H9 (cell line): ENCODE measurements at regions not wholly inside any gene's neighbourhood (a gene's known extent, or its start where the extent isn't known, plus 50 kb on each side); places are given as distances from the start of the nearest gene placed in this dataset.

Experiments
- DNase-seq: peaks from one replicate; pipeline ENCODE4 v3.0.0-alpha.2; 2017
- H2AFZ ChIP-seq: one replicate; pipeline ENCODE4 v1.6.1; 2013; ENCODE audit warnings: mild to moderate bottlenecking, low read length, control low read depth, moderate library complexity
- H2AK5ac ChIP-seq: 2 replicates; pipeline ENCODE4 v1.6.1; 2013; ENCODE audit warnings: low read length, control low read depth, mixed read lengths; ENCODE audit not compliant: insufficient read length
- H2BK120ac ChIP-seq: one replicate; pipeline ENCODE4 v1.6.1; 2013; ENCODE audit warnings: low read depth, mild to moderate bottlenecking, low read length, control low read depth, inconsistent platforms; ENCODE audit not compliant: poor library complexity, severe bottlenecking
- H2BK12ac ChIP-seq: 2 replicates; pipeline ENCODE4 v1.6.1; 2013; ENCODE audit warnings: low read length, control low read depth, mixed read lengths, low read depth; ENCODE audit not compliant: insufficient read length
- H2BK15ac ChIP-seq: 2 replicates; pipeline ENCODE4 v1.6.1; 2013; ENCODE audit warnings: low read depth, low read length, control low read depth
- H2BK20ac ChIP-seq: one replicate; pipeline ENCODE4 v1.6.1; 2013; ENCODE audit warnings: low read depth, mild to moderate bottlenecking, low read length, control low read depth, inconsistent platforms; ENCODE audit not compliant: poor library complexity, severe bottlenecking
- H2BK5ac ChIP-seq: 2 replicates; pipeline ENCODE4 v1.6.1; 2013; ENCODE audit warnings: low read length, control low read depth, mixed read lengths; ENCODE audit not compliant: insufficient read length
- H3K14ac ChIP-seq: 2 replicates; pipeline ENCODE4 v1.6.1; 2013; ENCODE audit warnings: low read length, control low read depth; ENCODE audit not compliant: insufficient read depth
- H3K18ac ChIP-seq: 2 replicates; pipeline ENCODE4 v1.6.1; 2013; ENCODE audit warnings: low read depth, mild to moderate bottlenecking, mixed read lengths, low read length, control low read depth; ENCODE audit not compliant: insufficient read length
- H3K23ac ChIP-seq: 2 replicates; pipeline ENCODE4 v1.6.1; 2013; ENCODE audit warnings: low read length, control low read depth, mixed read lengths, low read depth; ENCODE audit not compliant: insufficient read length
- H3K23me2 ChIP-seq: 2 replicates; pipeline ENCODE4 v1.6.1; 2013; ENCODE audit warnings: low read depth, mild to moderate bottlenecking, mixed read lengths, low read length, control low read depth; ENCODE audit not compliant: insufficient read length, poor library complexity, severe bottlenecking
- H3K27ac ChIP-seq: 2 replicates; pipeline ENCODE4 v1.5.1; 2013; ENCODE audit warnings: low read length, control low read depth, mixed read lengths, low read depth; ENCODE audit not compliant: insufficient read length
- H3K27me3 ChIP-seq: 2 replicates; pipeline ENCODE4 v1.6.1; 2013; ENCODE audit warnings: low read length, control low read depth, inconsistent platforms; ENCODE audit not compliant: insufficient read depth
- H3K4ac ChIP-seq: 2 replicates; pipeline ENCODE4 v1.6.1; 2013; ENCODE audit warnings: low read depth, mild to moderate bottlenecking, control low read depth, inconsistent platforms, low read length, moderate library complexity
- H3K4me1 ChIP-seq: 2 replicates; pipeline ENCODE4 v1.6.1; 2013; ENCODE audit warnings: low read length, control low read depth, inconsistent platforms; ENCODE audit not compliant: insufficient read depth
- H3K4me2 ChIP-seq: 2 replicates; pipeline ENCODE4 v1.6.1; 2013; ENCODE audit warnings: low read length, control low read depth, mixed read lengths; ENCODE audit not compliant: insufficient read length, insufficient read depth
- H3K56ac ChIP-seq: 2 replicates; pipeline ENCODE4 v1.6.1; 2013; ENCODE audit warnings: low read depth, mild to moderate bottlenecking, mixed read lengths, low read length, control low read depth; ENCODE audit not compliant: insufficient read length
- H3K79me1 ChIP-seq: 2 replicates; pipeline ENCODE4 v1.6.1; 2013; ENCODE audit warnings: low read depth, mild to moderate bottlenecking, moderate library complexity, low read length, control low read depth, inconsistent platforms; ENCODE audit not compliant: insufficient read depth, poor library complexity, severe bottlenecking
- H3K79me2 ChIP-seq: 2 replicates; pipeline ENCODE4 v1.6.1; 2013; ENCODE audit warnings: low read length, control low read depth, inconsistent platforms; ENCODE audit not compliant: insufficient read depth
- H3K9ac ChIP-seq: 2 replicates; pipeline ENCODE4 v1.6.1; 2013; ENCODE audit warnings: low read length, control low read depth, mixed read lengths; ENCODE audit not compliant: insufficient read length; ENCODE audit errors: extremely low read depth
- H3K9me3 ChIP-seq: one replicate; pipeline ENCODE4 v1.6.1; 2013; ENCODE audit warnings: low read depth, low read length, inconsistent platforms; ENCODE audit not compliant: control insufficient read depth
- H3T11ph ChIP-seq: one replicate; pipeline ENCODE4 v1.6.1; 2013; ENCODE audit warnings: mild to moderate bottlenecking, low read length, control low read depth, inconsistent platforms
- H4K20me1 ChIP-seq: one replicate; pipeline ENCODE4 v1.6.1; 2013; ENCODE audit not compliant: control insufficient read depth, insufficient read length, insufficient read depth
- H4K5ac ChIP-seq: 2 replicates; pipeline ENCODE4 v1.6.1; 2013; ENCODE audit warnings: low read depth, mild to moderate bottlenecking, mixed read lengths, low read length, control low read depth; ENCODE audit not compliant: insufficient read length
- H4K8ac ChIP-seq: replicated peaks from 2 replicates; pipeline ENCODE4 v1.6.1; 2013; ENCODE audit warnings: low read length, control low read depth, mixed read lengths, low read depth; ENCODE audit not compliant: insufficient read length
- H4K91ac ChIP-seq: 2 replicates; pipeline ENCODE4 v1.6.1; 2013; ENCODE audit warnings: low read depth, mild to moderate bottlenecking, moderate library complexity, mixed read lengths, low read length, control low read depth; ENCODE audit not compliant: insufficient read length
- H3K27ac Mint-ChIP-seq, 3 experiments: 2 replicates in 2 of 3; 3 replicates in 1 of 3; pipeline ENCODE4 v1.8.0; 2020 to 2021; ENCODE audit warnings: mixed read lengths in 3 of 3, mild to moderate bottlenecking in 1 of 3, moderate library complexity in 1 of 3
- H3K27me3 Mint-ChIP-seq: 2 replicates; pipeline ENCODE4 v1.8.0; 2021; ENCODE audit warnings: low read depth, mild to moderate bottlenecking, moderate library complexity, mixed read lengths
- H3K36me3 Mint-ChIP-seq, 3 experiments: 2 replicates in 2 of 3; 3 replicates in 1 of 3; pipeline ENCODE4 v1.8.0; 2020 to 2021; ENCODE audit warnings: low read depth in 3 of 3, mixed read lengths in 3 of 3; ENCODE audit not compliant: insufficient read depth in 1 of 3
- H3K4me1 Mint-ChIP-seq, 2 experiments: 2 replicates each; pipeline ENCODE4 v1.8.0; 2020; ENCODE audit warnings: mixed read lengths in 2 of 2
- H3K4me3 Mint-ChIP-seq, 2 experiments: 2 replicates in 1 of 2; 3 replicates in 1 of 2; pipeline ENCODE4 v1.8.0; 2020 to 2021; ENCODE audit warnings: mild to moderate bottlenecking in 2 of 2, mixed read lengths in 2 of 2, moderate library complexity in 1 of 2
- H3K9me3 Mint-ChIP-seq, 2 experiments: 2 replicates in 1 of 2; 3 replicates in 1 of 2; pipeline ENCODE4 v1.8.0; 2020; ENCODE audit warnings: mild to moderate bottlenecking in 2 of 2, mixed read lengths in 2 of 2, moderate library complexity in 1 of 2
- WGBS: extraction: QIAGEN DNeasy Blood & Tissue Kit; methylation state at CpG from one replicate; pipeline ENCODE4 v1.1.7; 2013; ENCODE audit warnings: missing lambda C conversion rate, low lambda C conversion rate, mixed read lengths; ENCODE audit not compliant: insufficient read length; ENCODE audit errors: extremely low coverage; 5-methylcytosine and 5-hydroxymethylcytosine counted together
- TF ChIP-seq, protein P1 (sequence below): fragments of 200-600 bp; sonication (generic); conservative IDR thresholded peaks from 3 replicates; pipeline ENCODE4 v1.8.0; 2021; ENCODE audit warnings: antibody characterized with exemption, mild to moderate bottlenecking

- TF ChIP-seq, protein P1, sequence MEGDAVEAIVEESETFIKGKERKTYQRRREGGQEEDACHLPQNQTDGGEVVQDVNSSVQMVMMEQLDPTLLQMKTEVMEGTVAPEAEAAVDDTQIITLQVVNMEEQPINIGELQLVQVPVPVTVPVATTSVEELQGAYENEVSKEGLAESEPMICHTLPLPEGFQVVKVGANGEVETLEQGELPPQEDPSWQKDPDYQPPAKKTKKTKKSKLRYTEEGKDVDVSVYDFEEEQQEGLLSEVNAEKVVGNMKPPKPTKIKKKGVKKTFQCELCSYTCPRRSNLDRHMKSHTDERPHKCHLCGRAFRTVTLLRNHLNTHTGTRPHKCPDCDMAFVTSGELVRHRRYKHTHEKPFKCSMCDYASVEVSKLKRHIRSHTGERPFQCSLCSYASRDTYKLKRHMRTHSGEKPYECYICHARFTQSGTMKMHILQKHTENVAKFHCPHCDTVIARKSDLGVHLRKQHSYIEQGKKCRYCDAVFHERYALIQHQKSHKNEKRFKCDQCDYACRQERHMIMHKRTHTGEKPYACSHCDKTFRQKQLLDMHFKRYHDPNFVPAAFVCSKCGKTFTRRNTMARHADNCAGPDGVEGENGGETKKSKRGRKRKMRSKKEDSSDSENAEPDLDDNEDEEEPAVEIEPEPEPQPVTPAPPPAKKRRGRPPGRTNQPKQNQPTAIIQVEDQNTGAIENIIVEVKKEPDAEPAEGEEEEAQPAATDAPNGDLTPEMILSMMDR = no peak
- Histone ChIP-seq H3K79me2 (no peaks in the 10 kb centered on the region), H2BK20ac (no peak overlapping the region), H3K79me1 (no peaks in the 10 kb centered on the region), H3K4me2 (no peak overlapping the region), H2BK120ac (no peak overlapping the region), H3K23ac (no peak overlapping the region), H2BK5ac (no peak overlapping the region), H3K18ac (no peak overlapping the region), H3K4me1 (no peaks in the 10 kb centered on the region), H3K23me2 (no peaks in the 10 kb centered on the region), H2AK5ac (no peak overlapping the region), H4K20me1 (no peaks in the 10 kb centered on the region), H3K14ac (no peak overlapping the region), H2AFZ (no peak overlapping the region), H2BK12ac (no peak overlapping the region), H3K27me3 (no peaks in the 10 kb centered on the region), H3K56ac (no peak overlapping the region), H4K91ac (no peak overlapping the region), H2BK15ac (no peak overlapping the region), H4K5ac (no peak overlapping the region), H3T11ph (no peak overlapping the region), H3K27ac (no peak overlapping the region), H4K8ac (no peak overlapping the region), H3K4ac (no peak overlapping the region), H3K9me3 (no peaks in the 10 kb centered on the region), H3K9ac (no peak overlapping the region)
- H3K27ac Mint-ChIP-seq = peak overlapping the region in 1 of 3 experiments; percentile 1; a peak in 2 of 7 replicates
- H3K4me3 Mint-ChIP-seq = no peak overlapping the region
- no peaks in the 10 kb centered on the region for H3K36me3 Mint-ChIP-seq
- H3K4me1 Mint-ChIP-seq = peaks cover 37 to 40% of the 10 kb centered on the region in 2 experiments
- DNase-seq = no peak
- WGBS = no CpG with 5 or more reads among the region's 4 CpGs
- H3K27me3 Mint-ChIP-seq = no peaks in the 10 kb centered on the region; the same call in 1 of the 2 replicates
- no peaks in the 10 kb centered on the region for H3K9me3 Mint-ChIP-seq
Measured at GRCh38 chr3:159789017-159789416, 199.6 kb upstream of the IL12A start.
